OCI-LY1 (cell line): ENCODE measurements at regions not wholly inside any gene's neighbourhood (a gene's known extent, or its start where the extent isn't known, plus 50 kb on each side); places are given as distances from the start of the nearest gene placed in this dataset.

Experiments
- H2AFZ ChIP-seq: fragments of 200-600 bp; sonication (generic), shearing (Covaris generic); 2 replicates; pipeline ENCODE4 v1.6.0; 2014; ENCODE audit warnings: antibody characterized with exemption, mild to moderate bottlenecking, low read length
- H3F3A ChIP-seq: fragments of 200-600 bp; sonication (generic), shearing (Covaris generic); 2 replicates; pipeline ENCODE4 v1.6.0; 2014; ENCODE audit warnings: mild to moderate bottlenecking, antibody characterized with exemption, low read length, moderate library complexity; ENCODE audit not compliant: insufficient read depth
- H3K27ac ChIP-seq: fragments of 200-600 bp; sonication (generic); 2 replicates; pipeline ENCODE4 v1.5.1; 2014; ENCODE audit warnings: low read length, mixed run types, mild to moderate bottlenecking, low read depth; ENCODE audit not compliant: poor library complexity, severe bottlenecking
- H3K27me3 ChIP-seq: fragments of 200-600 bp; sonication (generic); 2 replicates; pipeline ENCODE4 v1.6.0; 2014; ENCODE audit warnings: antibody characterized with exemption, mild to moderate bottlenecking, low read length, moderate library complexity; ENCODE audit not compliant: insufficient read depth
- H3K36me3 ChIP-seq: fragments of 200-600 bp; sonication (generic); 2 replicates; pipeline ENCODE4 v1.6.1; 2014; ENCODE audit warnings: mild to moderate bottlenecking, antibody characterized with exemption, low read length, moderate library complexity, mixed read lengths; ENCODE audit not compliant: insufficient read depth
- H3K4me1 ChIP-seq: fragments of 200-600 bp; sonication (generic); 2 replicates; pipeline ENCODE4 v1.5.1; 2014; ENCODE audit warnings: mild to moderate bottlenecking, low read length, moderate library complexity; ENCODE audit not compliant: insufficient read depth, severe bottlenecking
- H3K4me2 ChIP-seq: fragments of 200-600 bp; sonication (generic), shearing (Covaris generic); 2 replicates; pipeline ENCODE4 v1.6.1; 2014; ENCODE audit warnings: low read length
- H3K4me3 ChIP-seq: fragments of 200-600 bp; sonication (generic); 2 replicates; pipeline ENCODE4 v1.5.1; 2014; ENCODE audit warnings: low read length, low read depth, mild to moderate bottlenecking, mixed read lengths; ENCODE audit not compliant: poor library complexity, severe bottlenecking
- H3K79me2 ChIP-seq: fragments of 200-600 bp; shearing (Covaris generic); 2 replicates; pipeline ENCODE4 v1.6.1; 2016; ENCODE audit warnings: mixed run types, low read length, mixed read lengths; ENCODE audit not compliant: insufficient read depth
- H3K9ac ChIP-seq: fragments of 200-600 bp; sonication (generic), shearing (Covaris generic); 2 replicates; pipeline ENCODE4 v1.6.1; 2014; ENCODE audit warnings: mild to moderate bottlenecking, low read length, mixed read lengths
- H3K9me2 ChIP-seq: fragments of 200-600 bp; sonication (generic), shearing (Covaris generic); 2 replicates; pipeline ENCODE4 v1.6.1; 2014; ENCODE audit warnings: low read depth, mild to moderate bottlenecking, low read length, mixed read lengths
- H3K9me3 ChIP-seq: fragments of 200-600 bp; shearing (Covaris generic); 2 replicates; pipeline ENCODE4 v1.6.1; 2014; ENCODE audit warnings: low read length, mixed read lengths
- H4K20me1 ChIP-seq: fragments of 200-600 bp; sonication (generic), shearing (Covaris generic); 2 replicates; pipeline ENCODE4 v1.6.0; 2016; ENCODE audit warnings: mild to moderate bottlenecking, low read length; ENCODE audit not compliant: insufficient read depth
- CTCF ChIP-seq: fragments of 200-600 bp; sonication (generic), shearing (Covaris generic); IDR thresholded peaks from 2 replicates; pipeline ENCODE4 v1.5.1; 2017; ENCODE audit warnings: mild to moderate bottlenecking, antibody characterized with exemption, low read length, moderate library complexity, mixed read lengths
- EZH2 ChIP-seq: fragments of 200-600 bp; sonication (generic), shearing (Covaris generic); IDR thresholded peaks from 2 replicates; pipeline ENCODE4 v1.8.0; 2017; ENCODE audit warnings: borderline replicate concordance, mixed run types, mild to moderate bottlenecking, antibody characterized with exemption, low read length, moderate library complexity, mixed read lengths

DNA sequence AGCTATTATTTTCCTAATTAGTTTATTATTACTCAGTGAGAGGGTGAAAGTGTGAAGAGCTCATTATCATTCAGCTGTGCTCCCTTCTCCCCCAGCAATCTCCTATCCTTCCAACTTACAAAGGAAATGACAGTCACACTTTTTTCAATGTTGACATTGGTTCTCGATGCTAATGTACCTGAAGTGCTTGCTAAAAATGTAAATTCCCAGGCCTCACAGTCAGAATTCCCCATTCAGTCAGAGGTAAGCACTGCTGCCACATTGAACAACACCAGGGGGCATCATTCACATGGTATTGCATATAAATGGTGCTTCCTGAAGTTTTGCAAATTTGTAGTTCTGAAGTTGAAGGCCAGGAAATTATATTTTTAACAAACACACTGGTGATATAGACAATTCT lies 132.7 kb upstream of the FOXD3 start:
- Histone ChIP-seq H3K36me3 (no peaks in the 10 kb centered on the region), H3K9me2 (no peaks in the 10 kb centered on the region), H3K4me2 (no peak overlapping the region), H3K79me2 (no peaks in the 10 kb centered on the region), H3K4me3 (no peak overlapping the region), H4K20me1 (no peaks in the 10 kb centered on the region), H2AFZ (no peak overlapping the region), H3F3A (no peaks in the 10 kb centered on the region), H3K4me1 (no peaks in the 10 kb centered on the region), H3K9me3 (no peaks in the 10 kb centered on the region), H3K27ac (no peak overlapping the region), H3K27me3 (no peaks in the 10 kb centered on the region), H3K9ac (no peak overlapping the region)
- peak; percentile 39; the same call in 1 of the 2 replicates for TF ChIP-seq CTCF
- no peak for TF ChIP-seq EZH2

DNA sequence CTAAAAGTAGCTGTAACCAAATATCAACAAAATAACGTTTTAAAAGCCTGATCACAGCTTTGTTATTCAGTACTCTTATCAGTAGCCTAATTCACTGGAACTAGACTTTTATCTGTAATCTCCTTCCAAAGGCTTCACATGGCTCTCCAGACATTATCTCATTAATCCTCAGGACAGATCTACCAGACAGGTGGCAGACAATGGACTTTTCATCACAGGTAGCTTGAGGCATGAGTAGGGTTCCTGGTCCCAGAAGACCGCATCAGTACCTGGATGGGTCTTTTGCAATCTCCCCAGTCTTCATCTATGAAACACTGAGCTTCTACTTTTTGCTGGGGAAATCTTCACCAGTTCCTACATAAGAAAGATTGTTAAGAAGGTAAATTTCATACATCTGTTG lies 132.2 kb upstream of the FOXD3 start:
- Histone ChIP-seq H3F3A (no peaks in the 10 kb centered on the region), H3K4me3 (no peak overlapping the region), H3K27me3 (no peaks in the 10 kb centered on the region), H3K27ac (no peak overlapping the region), H3K4me1 (no peaks in the 10 kb centered on the region), H3K9me2 (no peaks in the 10 kb centered on the region), H3K4me2 (no peak overlapping the region), H4K20me1 (no peaks in the 10 kb centered on the region), H3K9ac (no peak overlapping the region), H3K36me3 (no peaks in the 10 kb centered on the region), H3K79me2 (no peaks in the 10 kb centered on the region), H3K9me3 (no peaks in the 10 kb centered on the region), H2AFZ (no peak overlapping the region)
- TF ChIP-seq CTCF, result no peak
- no peak for TF ChIP-seq EZH2

DNA sequence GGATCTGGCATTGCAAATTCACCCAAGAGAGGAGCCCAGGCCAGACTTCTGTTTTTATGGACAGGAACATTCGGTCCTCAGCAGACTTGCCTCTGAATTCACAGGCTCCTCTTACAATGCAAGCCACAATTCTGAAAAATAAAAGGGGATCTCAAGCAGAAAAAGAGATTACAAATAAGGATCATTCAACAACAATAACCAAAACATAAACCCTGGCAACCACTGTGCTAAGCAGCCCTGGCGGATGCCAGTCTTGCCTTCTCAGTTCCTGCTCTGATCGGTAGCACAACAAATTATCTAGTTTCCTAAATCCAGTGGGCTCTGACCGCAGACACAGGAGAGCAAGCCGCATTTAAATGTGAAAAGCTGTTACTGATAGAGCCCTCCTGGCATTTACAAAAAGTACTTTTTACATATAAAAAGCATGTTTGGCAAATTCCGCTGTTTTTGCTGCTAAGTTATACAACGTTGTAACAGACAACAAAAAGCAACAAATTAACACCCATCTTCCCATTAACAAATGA lies 123.4 kb upstream of the FOXD3 start:
- no peak for TF ChIP-seq CTCF
- TF ChIP-seq EZH2, result no peak
- no peaks in the 10 kb centered on the region for H3K79me2 ChIP-seq
- no peaks in the 10 kb centered on the region for H3K36me3 ChIP-seq
- no peaks in the 10 kb centered on the region for H3K9me3 ChIP-seq
- H3K4me2 ChIP-seq, result no peak overlapping the region
- H3K9me2 ChIP-seq, result no peaks in the 10 kb centered on the region
- H3K9ac ChIP-seq, result no peak overlapping the region
- H3K4me1 ChIP-seq, result no peaks in the 10 kb centered on the region
- no peak overlapping the region for H3K4me3 ChIP-seq
- H3K27ac ChIP-seq, result no peak overlapping the region
- H4K20me1 ChIP-seq, result no peaks in the 10 kb centered on the region
- H2AFZ ChIP-seq, result no peak overlapping the region
- H3F3A ChIP-seq, result no peaks in the 10 kb centered on the region
- H3K27me3 ChIP-seq, result 0 out of 2 replicates have a peak, but pooled peaks cover 4% of the 10 kb centered on the region
